ENCODE measurements at regions not wholly inside any gene's neighbourhood (a gene's known extent, or its start where the extent isn't known, plus 50 kb on each side); places are given as distances from the start of the nearest gene placed in this dataset.

- Mint-ChIP-seq H3K4me1 (ENCODE audit: low read depth, unreplicated experiment) (no peaks in the 10 kb centered on the region), H3K4me3 (ENCODE audit: unreplicated experiment) (no peak overlapping the region), H3K27me3 (ENCODE audit: insufficient read depth, unreplicated experiment) (peaks cover 6% of the 10 kb centered on the region), H3K27ac (ENCODE audit: unreplicated experiment) (no peak overlapping the region), H3K36me3 (ENCODE audit: insufficient read depth, unreplicated experiment) (no peaks in the 10 kb centered on the region), H3K9me3 (ENCODE audit: unreplicated experiment) (peaks cover 34% of the 10 kb centered on the region)
- DNase-seq = no peak
- ChIA-PET POLR2A (no interaction called here), CTCF (no interaction called here)
- Histone ChIP-seq H3K27me3 (replicated peaks; ENCODE audit: control insufficient read depth, insufficient read depth, low read length) (no peaks in the 10 kb centered on the region), H3K9me3 (peaks cover 11% of the 10 kb centered on the region), H3K4me1 (no peaks in the 10 kb centered on the region), H3K4me3 (ENCODE audit: low read depth, low read length) (no peak overlapping the region), H3K36me3 (ENCODE audit: control insufficient read depth, insufficient read depth, low read length) (no peaks in the 10 kb centered on the region)
- intact Hi-C loops (cut with micrococcal nuclease; ENCODE audit: unreplicated experiment) = no loop called here
- no peak for TF ChIP-seq CTCF (IDR thresholded peaks at IDR 0.05; ENCODE audit: insufficient read depth in 1 of 2, low read depth in 1 of 2, low read length in 1 of 2, severe bottlenecking in 1 of 2, unreplicated experiment in 1 of 2)
- BruUV-seq (replicated peaks) = no TSS peak
These were observed 51.8 kb upstream of the NDUFB4 start for GRCh38 chr3:120544361-120544760.

- Mint-ChIP-seq H3K9me3 (ENCODE audit: unreplicated experiment) (peaks cover 23% of the 10 kb centered on the region), H3K27ac (ENCODE audit: unreplicated experiment) (no peak overlapping the region), H3K36me3 (ENCODE audit: insufficient read depth, unreplicated experiment) (no peaks in the 10 kb centered on the region), H3K4me1 (ENCODE audit: low read depth, unreplicated experiment) (no peaks in the 10 kb centered on the region), H3K4me3 (ENCODE audit: unreplicated experiment) (no peak overlapping the region), H3K27me3 (ENCODE audit: insufficient read depth, unreplicated experiment) (peaks cover 17% of the 10 kb centered on the region)
- CTCF ChIA-PET = no interaction called here
- Histone ChIP-seq H3K9me3 (peaks cover 22% of the 10 kb centered on the region), H3K27me3 (replicated peaks; ENCODE audit: control insufficient read depth, insufficient read depth, low read length) (no peaks in the 10 kb centered on the region), H3K4me1 (no peaks in the 10 kb centered on the region), H3K4me3 (ENCODE audit: low read depth, low read length) (no peak overlapping the region), H3K36me3 (ENCODE audit: control insufficient read depth, insufficient read depth, low read length) (no peaks in the 10 kb centered on the region)
- DNase-seq = no peak
- intact Hi-C loops (cut with micrococcal nuclease; ENCODE audit: unreplicated experiment) = no loop called here
- POLR2A ChIA-PET = no interaction called here
- no peak for TF ChIP-seq CTCF (IDR thresholded peaks at IDR 0.05; ENCODE audit: insufficient read depth in 1 of 2, low read depth in 1 of 2, low read length in 1 of 2, severe bottlenecking in 1 of 2, unreplicated experiment in 1 of 2)
- BruUV-seq (replicated peaks) = no TSS peak
These were observed 59.5 kb upstream of the NDUFB4 start for GRCh38 chr3:120536642-120537041.

- H3K4me3 Mint-ChIP-seq (ENCODE audit: unreplicated experiment) = no peak overlapping the region
These were observed 63.2 kb upstream of the NDUFB4 start for GRCh38 chr3:120532969-120533368.

More at GRCh38 chr3:120532969-120533368, 63.2 kb upstream of the NDUFB4 start:
- Histone ChIP-seq H3K27me3 (replicated peaks; ENCODE audit: control insufficient read depth, insufficient read depth, low read length) (no peaks in the 10 kb centered on the region), H3K4me3 (ENCODE audit: low read depth, low read length) (no peak overlapping the region), H3K4me1 (no peaks in the 10 kb centered on the region), H3K36me3 (ENCODE audit: control insufficient read depth, insufficient read depth, low read length) (no peaks in the 10 kb centered on the region), H3K9me3 (0 out of 2 replicates have a peak, but pooled peaks cover 6% of the 10 kb centered on the region)
- DNase-seq = no peak
- ChIA-PET POLR2A (no interaction called here), CTCF (no interaction called here)
- H3K36me3 Mint-ChIP-seq (ENCODE audit: insufficient read depth, unreplicated experiment) = no peaks in the 10 kb centered on the region
- no peaks in the 10 kb centered on the region for H3K4me1 Mint-ChIP-seq (ENCODE audit: low read depth, unreplicated experiment)
- H3K27me3 Mint-ChIP-seq (ENCODE audit: insufficient read depth, unreplicated experiment) = peaks cover 19% of the 10 kb centered on the region
- H3K9me3 Mint-ChIP-seq (ENCODE audit: unreplicated experiment) = no peaks in the 10 kb centered on the region
- no TSS peak for BruUV-seq (replicated peaks)
- H3K27ac Mint-ChIP-seq (ENCODE audit: unreplicated experiment) = no peak overlapping the region
- TF ChIP-seq CTCF (IDR thresholded peaks at IDR 0.05; ENCODE audit: insufficient read depth in 1 of 2, low read depth in 1 of 2, low read length in 1 of 2, severe bottlenecking in 1 of 2, unreplicated experiment in 1 of 2) = no peak
- intact Hi-C loops (cut with micrococcal nuclease; ENCODE audit: unreplicated experiment) = no loop called here
